ENCODE measurements at regions not wholly inside any gene's neighbourhood (a gene's known extent, or its start where the extent isn't known, plus 50 kb on each side); places are given as distances from the start of the nearest gene placed in this dataset.

DNA sequence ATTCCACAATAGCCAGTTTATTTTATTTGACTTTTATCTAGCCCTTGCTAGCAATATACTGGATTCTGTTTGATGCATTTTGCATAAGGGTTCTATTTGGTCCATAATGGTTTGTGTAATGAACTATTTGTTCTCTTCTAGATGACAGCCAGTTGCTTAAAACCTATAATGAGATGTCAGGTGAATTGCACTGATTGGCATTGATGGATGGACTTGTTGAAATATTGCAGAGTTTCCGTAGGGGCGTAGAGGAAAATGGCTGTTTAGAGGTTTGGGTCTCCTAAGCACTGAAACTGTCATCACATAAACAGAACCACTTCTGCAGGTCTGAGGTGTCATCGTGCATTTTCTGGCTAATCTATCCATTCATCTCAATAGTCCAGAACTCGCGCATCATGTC lies 124.9 kb upstream of the HDAC9 start:
- no peak for FAIRE-seq
- in situ Hi-C loops (cut with MboI): no loop called here

More for the DNA sequence above, 124.9 kb upstream of the HDAC9 start:
- H3K9ac ChIP-seq (ENCODE audit: control insufficient read depth, insufficient read depth, low read length): no peak overlapping the region
- ATAC-seq: no peak
- no peaks in the 10 kb centered on the region for H3K27me3 ChIP-seq (replicated peaks in 1 of 2; ENCODE audit: control insufficient read depth in 2 of 2, insufficient read depth in 2 of 2, low read length in 1 of 2)
- no peak overlapping the region for H3K4me3 ChIP-seq
- ChIA-PET CTCF (interaction anchor here (1.5 kb wide), 1 partner anchor 18 kb away, joined by 4 read pairs; no protein-coding TSS in a partner anchor), POLR2A (no interaction called here), SMC1A (ENCODE audit: uncharacterized antibody, unreplicated experiment) (interaction anchor here (1.0 to 1.1 kb wide), 2 partner anchors 19 to 38 kb away, joined by 3 read pairs; no protein-coding TSS in a partner anchor), RAD21 (ENCODE audit: unreplicated experiment) (no interaction called here)
- H3K79me2 ChIP-seq (ENCODE audit: control insufficient read depth, insufficient read depth, low read length): no peaks in the 10 kb centered on the region
- H3K4me1 ChIP-seq (ENCODE audit: control insufficient read depth, insufficient read depth, low read length): no peaks in the 10 kb centered on the region
- intact Hi-C loops (cut with micrococcal nuclease; ENCODE audit: unreplicated experiment): no loop called here
- no peak for TF ChIP-seq CUX1 (IDR thresholded peaks at IDR 0.05; ENCODE audit: insufficient replicate concordance, low read depth, low read length)
- TF ChIP-seq SUPT20H (IDR thresholded peaks at IDR 0.05; ENCODE audit: borderline replicate concordance, control insufficient read depth, low read depth, low read length): no peak
- TF ChIP-seq, protein P1, sequence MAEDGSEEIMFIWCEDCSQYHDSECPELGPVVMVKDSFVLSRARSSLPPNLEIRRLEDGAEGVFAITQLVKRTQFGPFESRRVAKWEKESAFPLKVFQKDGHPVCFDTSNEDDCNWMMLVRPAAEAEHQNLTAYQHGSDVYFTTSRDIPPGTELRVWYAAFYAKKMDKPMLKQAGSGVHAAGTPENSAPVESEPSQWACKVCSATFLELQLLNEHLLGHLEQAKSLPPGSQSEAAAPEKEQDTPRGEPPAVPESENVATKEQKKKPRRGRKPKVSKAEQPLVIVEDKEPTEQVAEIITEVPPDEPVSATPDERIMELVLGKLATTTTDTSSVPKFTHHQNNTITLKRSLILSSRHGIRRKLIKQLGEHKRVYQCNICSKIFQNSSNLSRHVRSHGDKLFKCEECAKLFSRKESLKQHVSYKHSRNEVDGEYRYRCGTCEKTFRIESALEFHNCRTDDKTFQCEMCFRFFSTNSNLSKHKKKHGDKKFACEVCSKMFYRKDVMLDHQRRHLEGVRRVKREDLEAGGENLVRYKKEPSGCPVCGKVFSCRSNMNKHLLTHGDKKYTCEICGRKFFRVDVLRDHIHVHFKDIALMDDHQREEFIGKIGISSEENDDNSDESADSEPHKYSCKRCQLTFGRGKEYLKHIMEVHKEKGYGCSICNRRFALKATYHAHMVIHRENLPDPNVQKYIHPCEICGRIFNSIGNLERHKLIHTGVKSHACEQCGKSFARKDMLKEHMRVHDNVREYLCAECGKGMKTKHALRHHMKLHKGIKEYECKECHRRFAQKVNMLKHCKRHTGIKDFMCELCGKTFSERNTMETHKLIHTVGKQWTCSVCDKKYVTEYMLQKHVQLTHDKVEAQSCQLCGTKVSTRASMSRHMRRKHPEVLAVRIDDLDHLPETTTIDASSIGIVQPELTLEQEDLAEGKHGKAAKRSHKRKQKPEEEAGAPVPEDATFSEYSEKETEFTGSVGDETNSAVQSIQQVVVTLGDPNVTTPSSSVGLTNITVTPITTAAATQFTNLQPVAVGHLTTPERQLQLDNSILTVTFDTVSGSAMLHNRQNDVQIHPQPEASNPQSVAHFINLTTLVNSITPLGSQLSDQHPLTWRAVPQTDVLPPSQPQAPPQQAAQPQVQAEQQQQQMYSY (CRISPR knock-in tag; IDR thresholded peaks at IDR 0.05): no peak
- no peak for TF ChIP-seq EP300 (IDR thresholded peaks at IDR 0.05; ENCODE audit: borderline replicate concordance in 1 of 2, control insufficient read depth in 1 of 2, low read depth in 2 of 2, low read length in 2 of 2)
- TF ChIP-seq ZZZ3 (IDR thresholded peaks at IDR 0.05; ENCODE audit: control insufficient read depth, insufficient read length, low read depth): no peak
- no peak for TF ChIP-seq CHD1 (IDR thresholded peaks at IDR 0.05; ENCODE audit: low read depth, low read length)
- TF ChIP-seq ZNF622 (IDR thresholded peaks at IDR 0.05): no peak
- no peak for TF ChIP-seq TCF12 (IDR thresholded peaks at IDR 0.05; ENCODE audit: low read depth, low read length)
- no peak for TF ChIP-seq SIN3A (IDR thresholded peaks at IDR 0.05; ENCODE audit: low read depth, low read length)
- no peak overlapping the region for H3K27ac ChIP-seq (ENCODE audit: control insufficient read depth, insufficient read depth)
- no peak for DNase-seq (ENCODE audit: low read depth, low spot score)
- no TSS peak for BruUV-seq (replicated peaks)
- H2AFZ ChIP-seq (ENCODE audit: control insufficient read depth, low read depth, low read length): no peak overlapping the region
- no peaks in the 10 kb centered on the region for H3K9me3 ChIP-seq (replicated peaks; ENCODE audit: control insufficient read depth, insufficient read depth, low read length)
- no peaks in the 10 kb centered on the region for H4K20me1 ChIP-seq (ENCODE audit: control insufficient read depth, insufficient read depth)
- H3K4me2 ChIP-seq (ENCODE audit: control insufficient read depth, insufficient read depth): no peak overlapping the region
- no peaks in the 10 kb centered on the region for H3K36me3 ChIP-seq (ENCODE audit: control insufficient read depth in 2 of 2, insufficient read depth in 2 of 2, low read length in 1 of 2)
- 68% methylated on average over 5 of the region's 5 CpGs for WGBS (ENCODE audit: insufficient coverage, insufficient replicate concordance, low lambda C conversion rate, missing lambda C conversion rate)
